Activated CD4-positive, alpha-beta T cell treated with anti-CD3 and anti-CD28 coated beads for 1 hour (primary cell): ENCODE measurements at regions not wholly inside any gene's neighbourhood (a gene's known extent, or its start where the extent isn't known, plus 50 kb on each side); places are given as distances from the start of the nearest gene placed in this dataset.
"Not testable (repeated sequence)": the region's sequence is repeated elsewhere in the genome, so short reads cannot be mapped to it uniquely, and the experiment has no call there.

Experiments used
- DNase-seq: peaks from one replicate; pipeline ENCODE4 v3.0.0-alpha.2; 2020

DNA sequence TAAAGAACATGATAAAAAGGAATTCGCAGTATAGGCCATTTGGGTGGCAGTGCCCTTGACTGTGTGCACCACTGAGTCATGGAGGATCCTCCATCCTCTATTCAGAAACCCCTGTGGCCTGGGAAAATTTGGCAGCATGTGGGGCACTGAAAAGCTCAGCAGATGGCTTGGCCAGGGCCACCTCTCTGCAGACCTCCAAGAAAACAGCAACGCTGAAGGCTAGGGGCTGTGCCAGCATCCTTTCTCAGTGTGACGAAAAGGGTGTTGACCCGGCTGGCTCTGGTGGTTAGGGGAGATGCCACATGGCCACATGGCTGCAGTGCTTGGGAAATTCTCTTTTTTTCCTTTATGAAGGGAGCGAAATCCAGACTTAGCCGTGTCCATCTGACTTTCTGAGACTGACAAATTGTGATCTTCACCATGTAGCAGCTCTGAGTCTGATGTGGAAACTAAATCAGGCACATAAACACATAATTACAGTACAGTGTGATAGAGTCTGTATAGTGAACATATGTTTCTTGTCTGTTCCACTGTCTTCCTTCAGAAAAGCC is 178.0 kb downstream of the KCTD12 start:
- DNase-seq = no peak

GRCh38 chr13:76707360-76707759 is 178.8 kb downstream of the KCTD12 start:
- no peak for DNase-seq

GRCh38 chr13:76703621-76704288 is 182.4 kb downstream of the KCTD12 start:
- DNase-seq = no peak

DNA sequence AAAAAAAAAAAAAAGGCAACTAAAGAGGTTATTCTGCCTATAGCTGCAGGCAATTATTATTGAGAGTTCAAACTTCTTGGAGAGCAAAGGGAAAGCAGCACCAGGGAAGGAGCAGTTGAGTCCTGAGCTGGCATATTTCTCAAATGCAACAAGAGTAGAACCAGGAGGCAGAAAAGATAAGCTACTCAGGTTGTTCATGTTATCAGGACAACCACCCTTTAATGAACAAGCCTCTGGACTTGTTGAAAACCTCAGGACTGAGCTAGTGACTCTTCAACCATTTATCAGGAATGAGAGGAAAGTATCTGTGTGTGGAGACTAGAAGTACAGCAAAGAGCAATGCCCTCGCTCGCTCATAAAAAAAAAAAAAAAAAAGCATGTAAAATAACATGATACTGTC is 183.0 kb downstream of the KCTD12 start:
- DNase-seq = no peak

- no peak for DNase-seq
Observed at GRCh38 chr13:76697288-76697687, 188.9 kb downstream of the KCTD12 start.

GRCh38 chr13:76696370-76696769 is 189.8 kb downstream of the KCTD12 start:
- no peak for DNase-seq

GRCh38 chr13:76693086-76693485 is 193.1 kb downstream of the KCTD12 start:
- DNase-seq = no peak

- DNase-seq = no peak
Observed at GRCh38 chr13:76692346-76692745, 193.9 kb downstream of the KCTD12 start.

DNA sequence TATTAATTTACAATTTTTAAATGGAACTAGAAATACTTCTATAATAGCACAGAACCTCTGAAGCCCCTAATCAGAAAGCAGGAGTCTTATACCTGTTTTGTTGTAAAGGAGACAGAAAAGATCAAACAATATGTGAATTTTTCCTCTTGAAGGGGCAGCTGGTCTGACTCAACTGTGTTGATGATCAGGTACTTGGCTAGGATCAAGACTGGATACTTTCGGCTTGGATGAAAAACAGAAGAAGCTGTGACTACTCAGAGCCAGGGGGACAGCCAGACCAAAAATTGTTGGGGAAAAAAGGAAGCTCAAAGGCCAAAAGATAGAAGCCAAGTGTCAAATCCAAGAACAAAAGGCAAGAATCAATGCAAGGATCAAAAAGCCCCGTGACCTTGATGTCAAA is 195.6 kb downstream of the KCTD12 start:
- no peak for DNase-seq

GRCh38 chr13:76687467-76687866 is 198.7 kb downstream of the KCTD12 start:
- no peak for DNase-seq

GRCh38 chr13:76685938-76686337 is 200.3 kb downstream of the KCTD12 start:
- DNase-seq = no peak

- DNase-seq = no peak
Observed at GRCh38 chr13:76684336-76684735, 201.9 kb downstream of the KCTD12 start.

GRCh38 chr13:76683854-76684253 is 202.4 kb downstream of the KCTD12 start:
- no peak for DNase-seq

DNA sequence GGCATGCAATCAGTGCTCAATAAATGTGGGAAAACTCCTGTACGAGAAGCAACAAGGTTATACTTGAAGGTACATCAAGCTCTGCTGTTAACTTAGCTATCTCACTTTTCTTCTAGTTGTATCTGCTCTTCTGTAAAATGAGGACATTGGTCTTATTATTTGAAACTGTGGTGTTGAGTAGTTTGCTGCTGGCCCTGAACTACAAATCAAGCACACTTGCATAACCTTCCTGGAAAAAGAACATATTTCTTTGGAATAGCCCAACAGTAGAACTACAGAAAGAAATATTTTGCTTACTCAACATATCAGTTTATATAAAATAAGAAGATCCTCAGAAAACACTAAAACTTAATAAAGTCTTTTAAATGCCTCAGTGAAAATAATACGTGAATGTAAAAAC is 203.0 kb downstream of the KCTD12 start:
- DNase-seq = no peak

- DNase-seq = no peak
Observed at GRCh38 chr13:76680112-76680511, 206.1 kb downstream of the KCTD12 start.

- DNase-seq = no peak
Observed at GRCh38 chr13:76677043-76677442, 209.2 kb downstream of the KCTD12 start.

DNA sequence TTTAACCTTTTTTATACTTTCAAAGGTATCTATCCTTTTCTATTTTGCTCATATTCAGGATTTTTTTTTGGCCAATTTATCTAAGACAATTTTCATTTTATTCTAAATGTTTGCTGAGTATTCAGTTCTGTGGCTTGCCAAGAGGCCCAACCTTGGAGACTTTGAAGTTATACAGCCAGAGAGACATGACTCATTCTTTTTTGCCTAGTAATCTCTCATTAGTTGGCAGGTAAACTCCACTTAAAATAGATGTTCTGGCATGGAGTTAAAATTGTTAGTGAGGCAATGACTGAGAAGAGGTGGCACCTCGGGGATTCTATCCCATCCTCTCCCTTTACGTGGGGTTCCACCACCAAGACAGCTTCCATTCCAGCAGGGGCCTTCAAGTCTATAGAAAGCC is 213.8 kb downstream of the KCTD12 start:
- no peak for DNase-seq

- DNase-seq = no peak
Observed at GRCh38 chr13:76668716-76669115, 217.5 kb downstream of the KCTD12 start.

DNA sequence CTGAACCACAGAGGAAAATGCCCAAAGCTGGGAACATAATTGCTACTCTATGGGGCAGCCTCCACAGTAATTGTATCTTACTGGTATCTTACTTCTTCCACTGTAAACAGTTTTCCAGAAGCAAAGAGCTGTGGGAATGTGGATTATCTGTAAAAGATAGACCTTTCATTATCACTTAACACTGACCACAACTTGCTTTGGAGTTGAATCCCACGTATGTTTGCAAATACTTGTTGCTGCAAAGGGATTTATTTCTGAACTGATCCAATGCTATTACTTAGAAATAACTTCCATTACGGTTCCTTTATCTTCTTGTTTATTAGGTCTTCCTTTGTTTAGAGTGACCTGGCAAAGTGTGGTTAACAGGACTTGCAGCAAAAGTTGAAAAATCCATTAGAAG is 218.1 kb downstream of the KCTD12 start:
- DNase-seq = no peak

DNA sequence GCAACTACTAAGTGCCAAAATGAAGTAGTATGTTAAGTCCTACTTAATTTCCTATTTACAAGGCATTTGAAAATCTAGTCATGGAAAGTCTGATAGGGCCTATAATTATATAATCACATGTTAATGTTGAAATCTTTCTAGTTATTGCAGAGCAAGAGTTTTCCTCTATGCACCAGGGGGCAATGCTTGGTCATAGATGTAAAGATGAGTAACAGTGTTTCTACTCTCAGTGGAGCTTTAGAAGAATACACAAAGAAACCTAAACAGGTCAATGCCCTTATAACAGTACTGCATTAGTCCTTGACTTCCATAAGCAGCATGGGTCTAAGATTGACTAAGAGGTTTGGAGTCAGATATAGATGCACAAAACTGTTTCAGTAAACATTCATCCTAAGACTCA is 218.7 kb downstream of the KCTD12 start:
- no peak for DNase-seq

- no peak for DNase-seq
Observed at GRCh38 chr13:76663592-76664335, 222.4 kb downstream of the KCTD12 start.

GRCh38 chr13:76659074-76659473 is 227.1 kb downstream of the KCTD12 start:
- DNase-seq = not testable (repeated sequence)

DNA sequence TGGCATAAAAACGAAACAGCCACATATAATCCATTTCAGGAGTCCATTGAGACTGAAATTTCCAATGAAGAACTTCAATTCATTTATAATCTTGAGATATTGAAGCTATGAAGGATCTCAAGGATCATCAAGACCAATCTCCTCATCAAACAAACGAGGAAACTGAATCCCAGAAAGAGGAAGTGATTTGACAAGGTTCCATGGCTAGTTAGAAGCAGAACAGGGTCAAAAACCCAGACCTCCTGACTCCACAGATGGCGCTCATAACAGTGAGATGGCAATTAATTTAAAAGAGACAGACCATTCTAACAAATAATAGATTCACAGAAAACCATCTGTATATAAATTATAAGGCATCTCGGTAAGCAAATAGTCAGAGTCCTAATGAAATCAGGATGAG is 229.7 kb downstream of the KCTD12 start:
- DNase-seq = no peak

DNA sequence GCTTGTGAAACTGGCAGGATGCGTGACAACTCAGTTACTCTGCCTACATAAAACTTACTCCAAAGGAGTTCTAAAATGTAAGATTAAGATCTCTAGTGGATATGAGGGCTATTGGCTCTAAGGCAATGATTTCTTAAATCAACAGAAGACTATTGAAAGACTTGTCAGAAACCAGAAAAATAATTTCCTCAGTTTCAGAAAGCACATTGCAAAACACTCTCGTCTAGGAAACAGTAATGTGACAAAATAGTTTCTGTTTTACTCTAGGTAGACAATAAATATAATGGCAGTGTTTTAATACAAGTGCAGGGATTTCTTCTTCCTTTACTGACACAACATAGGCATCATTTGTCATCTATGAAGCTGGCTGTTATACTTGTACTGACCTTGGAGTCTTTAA is 230.1 kb downstream of the KCTD12 start:
- no peak for DNase-seq

DNA sequence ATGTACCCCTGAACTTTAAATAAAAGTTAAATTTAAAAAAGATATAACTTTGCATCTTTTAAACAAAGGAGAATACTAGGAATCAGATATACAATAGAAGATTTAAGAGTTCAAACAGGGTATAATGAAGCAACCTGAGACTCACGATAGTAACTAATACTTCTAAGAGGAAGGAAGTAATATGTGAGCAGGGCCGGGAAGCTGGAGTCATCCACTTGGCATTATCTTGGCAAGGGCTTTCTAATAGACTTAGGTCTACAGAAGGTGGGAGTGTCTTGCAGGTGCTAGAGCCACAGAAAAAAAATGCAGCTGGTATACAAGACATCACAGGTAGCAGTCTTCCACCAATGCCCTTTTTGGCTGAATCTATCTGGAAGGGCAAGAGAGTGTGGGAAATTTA is 231.9 kb downstream of the KCTD12 start:
- DNase-seq = no peak
